ENCODE measurements at regions not wholly inside any gene's neighbourhood (a gene's known extent, or its start where the extent isn't known, plus 50 kb on each side); places are given as distances from the start of the nearest gene placed in this dataset.

GRCh38 chr2:181126311-181126868 is 146.0 kb downstream of the UBE2E3 start:
- TF ChIP-seq CTCF (IDR thresholded peaks at IDR 0.05; ENCODE audit: poor library complexity) (no peak), EZH2 (IDR thresholded peaks at IDR 0.05; ENCODE audit: borderline replicate concordance) (no peak)

Data from hepatocyte (in vitro differentiated cells).